Hippocampal formation (tissue), 2 donors: ENCODE measurements at regions not wholly inside any gene's neighbourhood (a gene's known extent, or its start where the extent isn't known, plus 50 kb on each side); places are given as distances from the start of the nearest gene placed in this dataset.

Source experiments
- DNase-seq, 2 donors: peaks; one replicate each; lab custom pipeline; 2025; lab: John Stamatoyannopoulos, UW

- DNase-seq: no peak
These were observed 560.0 kb downstream of the BNC2 start for GRCh38 chr9:16310278-16311110.

DNA sequence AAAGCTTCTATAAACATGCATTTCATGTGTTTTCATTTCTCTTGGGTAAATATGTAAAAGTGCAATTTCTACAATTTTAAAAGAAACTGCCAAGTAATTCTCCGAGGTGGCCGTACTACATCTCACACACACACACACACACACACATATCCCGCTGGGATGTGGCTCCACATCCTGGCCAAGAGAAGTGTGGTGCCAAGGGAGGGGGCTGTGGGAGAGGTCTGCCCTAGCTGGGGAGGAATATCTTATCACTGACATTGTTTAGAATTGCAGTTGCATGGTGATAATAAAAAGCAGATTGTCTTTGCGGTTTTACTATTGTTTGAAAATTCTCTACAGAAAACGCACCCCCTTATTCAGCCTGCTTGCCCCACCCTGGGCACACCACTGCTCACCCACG lies 558.4 kb downstream of the BNC2 start:
- DNase-seq: no peak

- no peak for DNase-seq
These were observed 557.4 kb downstream of the BNC2 start for GRCh38 chr9:16312962-16313546.

- no peak for DNase-seq
These were observed 556.0 kb downstream of the BNC2 start for GRCh38 chr9:16314476-16314875.

GRCh38 chr9:16315720-16316119 lies 554.8 kb downstream of the BNC2 start:
- DNase-seq: no peak

DNA sequence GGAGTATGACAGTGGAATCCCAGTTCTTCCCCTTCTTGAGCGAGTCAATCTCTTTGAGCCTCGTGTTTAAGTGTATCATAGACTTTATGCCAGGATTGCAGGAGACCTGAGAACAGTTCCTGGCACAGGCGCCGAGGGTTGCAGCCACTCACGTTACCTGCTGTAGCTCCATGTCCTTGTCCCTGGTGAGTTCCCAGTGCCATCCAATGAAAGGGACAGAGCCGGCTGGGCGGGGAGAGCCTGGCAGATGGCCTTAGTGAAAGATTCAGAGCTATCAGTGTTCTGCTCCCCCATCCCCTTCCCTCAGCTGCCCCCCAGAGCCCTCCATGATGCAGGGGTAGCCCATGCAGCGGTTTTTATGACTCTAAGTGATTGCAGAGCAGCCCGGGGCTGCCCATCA lies 554.0 kb downstream of the BNC2 start:
- DNase-seq: no peak

GRCh38 chr9:16316911-16317817 lies 553.3 kb downstream of the BNC2 start:
- no peak for DNase-seq

DNA sequence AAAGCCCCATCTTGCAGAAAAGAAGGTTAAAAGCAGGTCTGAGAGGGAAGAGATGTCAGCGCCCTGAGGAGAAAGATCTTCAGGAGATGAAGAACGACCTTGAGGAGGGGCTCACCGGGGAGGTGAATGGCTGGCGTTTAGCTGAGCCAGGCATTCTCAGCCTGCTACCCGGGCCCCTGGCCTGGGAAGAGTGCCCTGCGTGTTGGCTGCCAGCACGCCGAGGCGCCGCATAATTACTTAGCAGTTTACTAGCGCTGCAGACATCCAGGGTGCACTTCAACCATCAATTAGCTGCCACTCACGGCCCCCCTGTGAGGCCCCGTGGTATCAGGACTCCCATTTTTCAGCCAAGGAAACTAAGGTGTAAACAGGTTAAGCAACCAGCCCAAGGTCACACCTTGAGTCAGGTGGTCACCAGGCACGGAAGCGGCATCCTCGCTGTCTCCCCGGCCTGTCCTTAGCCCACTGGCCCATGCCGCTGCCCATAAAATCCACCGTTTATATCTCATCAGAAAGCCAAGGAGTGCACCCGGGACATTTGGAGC lies 551.9 kb downstream of the BNC2 start:
- peak in 1 of 2 donors; percentile 19 for DNase-seq

DNA sequence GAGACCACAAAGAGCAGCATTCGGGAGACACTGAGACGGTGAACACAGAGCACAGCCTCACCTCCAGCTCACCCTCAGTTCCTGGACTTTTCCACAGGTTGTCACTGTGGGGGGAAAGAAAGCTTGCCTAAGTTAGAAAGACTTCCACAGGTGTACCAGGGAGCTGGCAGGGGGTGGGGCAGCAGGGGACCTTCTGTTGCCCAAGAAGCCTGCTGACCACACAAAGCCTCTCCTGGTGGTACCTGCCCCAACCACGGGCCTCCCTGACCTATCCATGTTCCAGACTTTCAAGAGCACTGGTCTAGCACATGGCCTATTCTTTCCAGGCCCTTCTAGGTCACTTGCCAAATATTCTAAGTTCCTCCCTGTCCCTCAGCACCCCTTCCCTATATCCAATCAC lies 550.8 kb downstream of the BNC2 start:
- DNase-seq: no peak

GRCh38 chr9:16320338-16320902 lies 550.0 kb downstream of the BNC2 start:
- DNase-seq: no peak

GRCh38 chr9:16321461-16322119 lies 548.9 kb downstream of the BNC2 start:
- DNase-seq: no peak

- DNase-seq: no peak
These were observed 547.6 kb downstream of the BNC2 start for GRCh38 chr9:16322849-16323248.

DNA sequence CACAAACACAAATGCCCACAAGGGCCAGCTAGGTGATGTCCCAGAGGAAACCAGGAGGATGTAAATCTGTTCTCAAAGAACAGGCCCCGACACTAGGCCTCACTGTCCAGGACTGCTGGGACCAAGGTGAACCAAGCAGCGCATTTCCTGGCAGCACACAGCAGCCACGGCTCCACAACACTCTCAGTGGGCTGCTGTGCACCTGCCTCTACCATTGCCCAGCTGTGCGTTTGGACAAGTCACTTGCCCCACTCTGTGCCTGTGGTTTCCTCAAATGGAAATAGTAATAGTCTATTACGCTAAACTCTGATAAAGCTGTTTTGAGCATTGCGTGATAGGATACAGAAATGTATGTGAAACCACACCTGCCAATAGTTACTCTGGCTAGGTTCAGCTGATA lies 544.5 kb downstream of the BNC2 start:
- DNase-seq: no peak

- DNase-seq: no peak
These were observed 542.1 kb downstream of the BNC2 start for GRCh38 chr9:16328349-16328748.

DNA sequence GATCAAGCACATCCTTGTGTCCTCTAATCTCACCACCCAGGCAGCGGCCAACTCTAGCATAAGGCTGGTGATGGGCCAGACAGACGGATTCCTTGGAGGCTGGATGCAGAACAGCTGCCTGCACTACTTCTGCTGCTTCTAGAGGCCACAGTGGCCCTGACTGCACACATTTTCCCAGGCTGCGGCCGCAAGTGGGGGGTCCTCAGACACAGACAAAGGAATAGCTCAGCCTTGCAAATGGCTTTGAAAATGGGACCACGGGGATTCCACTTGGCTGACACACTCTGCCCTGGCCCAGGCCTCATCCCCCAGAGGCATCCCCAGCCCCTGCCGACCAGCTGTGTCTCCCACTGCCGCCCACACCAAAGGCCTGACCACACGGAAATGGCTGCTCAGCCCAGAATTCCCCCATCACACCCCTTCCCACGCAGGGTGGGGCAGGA lies 540.8 kb downstream of the BNC2 start:
- DNase-seq: no peak

GRCh38 chr9:16331031-16331430 lies 539.4 kb downstream of the BNC2 start:
- DNase-seq: no peak

- no peak for DNase-seq
These were observed 538.9 kb downstream of the BNC2 start for GRCh38 chr9:16331527-16331926.

DNA sequence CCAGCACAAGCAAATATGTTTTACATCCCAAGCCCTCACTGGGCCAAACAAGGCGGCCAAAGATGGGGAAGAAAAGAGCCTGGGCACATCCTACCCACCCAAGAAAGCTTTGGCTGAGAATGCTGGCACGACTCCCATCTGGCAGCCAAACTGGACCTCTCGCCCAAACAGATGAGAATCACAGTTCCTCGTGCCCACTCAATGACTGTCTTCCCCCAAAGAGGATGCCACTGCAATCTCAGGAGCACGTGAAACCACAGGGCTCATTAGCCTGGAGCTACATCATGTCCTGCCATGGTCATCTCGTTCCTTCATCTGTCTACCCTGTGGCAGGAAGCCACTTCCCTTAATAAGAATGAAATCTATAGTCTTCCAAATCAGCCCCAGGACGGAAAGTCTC lies 536.8 kb downstream of the BNC2 start:
- no peak for DNase-seq

- no peak for DNase-seq
These were observed 534.5 kb downstream of the BNC2 start for GRCh38 chr9:16335788-16336580.

DNA sequence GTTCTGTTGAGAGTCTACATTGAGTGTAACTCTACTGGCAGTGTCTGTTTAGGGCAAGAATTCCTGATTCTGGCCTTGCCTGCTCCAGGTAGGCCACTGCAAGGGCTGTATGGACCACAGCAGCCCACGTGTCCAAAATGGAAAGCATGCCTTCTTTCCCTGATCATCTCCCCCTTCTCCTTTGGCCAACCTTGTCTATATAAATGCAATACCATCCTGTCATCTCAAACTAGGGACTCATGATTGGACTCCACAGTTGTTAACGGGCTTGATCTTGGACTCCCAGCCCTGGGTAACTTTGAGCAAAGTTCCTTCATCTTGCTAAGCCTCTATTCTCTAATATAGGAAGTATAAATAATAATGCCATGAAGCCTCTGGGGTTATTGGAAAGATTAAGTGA lies 533.6 kb downstream of the BNC2 start:
- no peak for DNase-seq
